GM18507 (cell line): ENCODE measurements at regions not wholly inside any gene's neighbourhood (a gene's known extent, or its start where the extent isn't known, plus 50 kb on each side); places are given as distances from the start of the nearest gene placed in this dataset.
"Not testable (repeated sequence)": the region's sequence is repeated elsewhere in the genome, so short reads cannot be mapped to it uniquely, and the experiment has no call there.

Experiments used
- DNase-seq: peaks from one replicate; pipeline ENCODE4 v3.0.0; 2011; ENCODE audit warnings: low read depth; ENCODE audit not compliant: insufficient read length; ENCODE audit errors: extremely low spot score
- FAIRE-seq: peaks from 2 replicates; lab custom pipeline; 2011; peaks lifted over from hg19 to GRCh38; lab: Jason Lieb, UNC

DNA sequence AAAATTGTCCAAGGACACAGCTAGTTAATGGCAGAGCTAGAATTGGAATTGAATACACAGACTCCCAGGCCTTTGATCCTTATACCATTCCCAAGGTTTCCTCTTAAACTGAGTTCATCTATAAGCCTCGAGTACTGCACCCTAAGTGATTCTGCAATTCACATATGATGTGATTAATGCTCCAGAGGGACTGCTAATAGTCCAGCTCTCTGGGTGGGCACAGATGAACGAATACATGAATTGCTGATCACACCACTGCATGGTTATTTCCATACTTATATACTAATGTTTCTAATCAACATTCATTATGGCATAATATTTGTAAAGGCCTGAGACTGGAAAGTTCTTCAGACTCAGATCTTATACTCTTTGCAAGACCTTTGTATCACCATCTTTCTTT lies 101.8 kb downstream of the NUFIP1 start:
- no peak for DNase-seq

DNA sequence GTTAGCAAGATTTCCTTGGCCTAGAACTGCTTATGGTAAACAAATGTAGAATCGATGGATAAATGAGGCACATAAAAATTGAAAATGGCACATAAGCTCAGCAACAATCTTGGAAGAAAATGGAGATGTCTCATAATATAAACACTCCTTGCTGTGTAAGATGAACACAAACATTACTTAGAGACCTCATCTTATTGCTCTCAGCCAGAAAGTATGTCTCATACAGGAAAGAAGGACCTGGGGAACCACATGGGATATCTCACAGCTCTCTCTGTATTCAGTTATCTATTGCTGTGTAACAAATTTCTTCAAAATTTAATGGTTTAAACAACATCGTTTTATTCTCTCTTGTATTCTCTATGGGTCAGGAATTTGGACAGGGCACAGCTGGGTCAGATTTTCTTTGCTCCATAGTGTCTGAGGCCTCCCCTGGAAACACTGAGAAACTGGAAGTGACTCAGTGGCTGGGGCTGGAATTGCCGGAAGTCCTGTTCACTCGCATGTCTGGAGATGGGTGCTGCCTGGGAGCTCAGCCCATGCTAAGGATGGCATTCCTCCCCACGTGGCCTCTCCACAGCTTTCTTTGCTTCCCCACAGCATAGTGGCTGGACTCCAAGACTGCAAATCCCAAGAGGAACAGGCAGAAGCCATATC lies 105.1 kb downstream of the NUFIP1 start:
- DNase-seq (no peak), FAIRE-seq (no peak)

More for the DNA sequence above, 101.8 kb downstream of the NUFIP1 start:
- no peak for FAIRE-seq

DNA sequence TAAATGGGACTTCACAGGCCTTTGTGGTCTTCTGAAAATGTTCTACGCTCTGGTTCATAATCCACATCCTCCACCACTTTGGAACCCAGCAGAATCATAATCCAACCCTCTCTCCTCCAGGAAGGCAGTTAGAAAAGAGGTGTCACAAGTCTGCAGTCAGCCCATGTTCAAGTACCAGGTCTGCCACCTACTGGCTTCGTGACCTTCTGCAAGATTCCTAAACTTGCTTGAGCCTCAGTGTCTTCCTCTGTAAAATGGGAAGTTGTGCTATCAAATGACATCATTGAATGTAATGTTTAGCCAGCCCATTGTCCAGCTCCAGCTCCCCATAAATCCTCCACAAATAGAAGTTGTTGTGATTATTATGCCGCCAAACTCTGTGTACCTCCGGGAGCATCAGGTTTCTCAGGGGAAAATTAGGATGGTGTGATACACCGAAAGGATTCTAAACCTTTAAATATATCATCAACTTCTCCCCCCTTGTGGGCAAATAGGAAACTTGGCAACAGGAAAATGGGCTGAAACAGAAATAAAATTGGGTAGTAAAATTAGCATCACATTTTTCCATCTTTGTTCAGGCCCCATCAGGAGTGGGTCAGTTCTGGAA lies 109.7 kb downstream of the NUFIP1 start:
- DNase-seq (peak; percentile 8), FAIRE-seq (peak; percentile 77)

DNA sequence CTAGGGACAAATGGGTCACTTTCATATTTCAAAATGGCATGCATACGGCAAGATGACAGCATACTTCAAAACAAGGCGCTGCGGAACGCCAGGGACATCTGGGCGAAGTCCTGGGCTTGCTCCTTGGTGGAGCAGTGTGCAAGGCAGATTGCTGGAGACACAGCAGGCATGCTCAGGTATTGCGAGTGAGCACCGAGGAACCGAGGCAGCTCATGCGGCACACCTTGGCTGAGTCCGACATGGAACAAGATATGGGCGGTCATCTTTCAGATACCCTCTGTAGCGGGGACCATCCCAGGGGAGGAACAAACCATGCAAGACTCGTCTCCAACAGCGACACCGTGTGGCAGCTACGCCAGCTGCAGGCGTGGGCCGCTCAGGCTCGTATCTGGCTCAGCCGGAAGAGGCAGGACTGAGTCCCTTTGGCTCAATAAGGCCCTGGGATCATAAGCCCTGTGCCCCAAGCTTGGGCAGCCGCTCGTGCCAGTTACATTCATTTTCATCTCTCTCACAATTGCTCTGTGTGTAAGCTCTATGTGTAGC lies 112.4 kb downstream of the NUFIP1 start:
- DNase-seq: no peak
- FAIRE-seq: no peak

DNA sequence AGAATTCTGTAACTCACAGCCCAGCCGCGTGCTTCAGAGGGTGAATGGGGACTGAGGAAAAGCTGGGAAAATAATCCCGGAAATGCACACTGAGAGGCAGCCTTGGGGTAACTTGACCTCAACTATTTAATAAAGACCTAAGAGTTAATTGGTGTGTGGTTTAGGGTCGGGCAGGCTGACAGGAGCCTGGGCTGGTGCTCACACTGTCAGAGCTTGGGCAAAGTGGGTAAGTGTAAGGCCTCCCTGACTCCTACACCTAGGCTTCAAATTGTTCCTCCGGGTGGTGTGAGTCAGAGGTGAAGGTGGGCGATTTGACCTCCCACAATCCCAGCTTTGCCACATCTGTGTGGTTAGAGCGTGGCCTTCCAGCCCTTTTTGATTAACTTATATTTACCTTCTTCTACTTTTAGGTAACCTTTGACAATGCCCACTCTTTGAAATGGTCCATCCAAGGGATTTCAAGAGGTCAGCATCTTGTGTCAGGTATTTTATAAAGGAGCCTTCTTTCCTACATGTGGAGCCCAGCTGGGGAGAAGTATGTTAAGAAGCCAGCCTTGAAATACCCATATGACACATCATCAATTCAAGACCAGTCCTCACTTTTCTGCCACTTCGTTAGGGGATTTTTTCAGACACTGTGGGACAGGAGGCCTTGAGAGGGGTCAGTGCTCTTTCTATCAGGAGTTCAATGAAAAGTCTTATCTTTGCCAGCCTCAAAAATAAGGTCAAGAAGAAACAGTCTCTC lies 114.2 kb downstream of the NUFIP1 start:
- DNase-seq: no peak
- no peak for FAIRE-seq

DNA sequence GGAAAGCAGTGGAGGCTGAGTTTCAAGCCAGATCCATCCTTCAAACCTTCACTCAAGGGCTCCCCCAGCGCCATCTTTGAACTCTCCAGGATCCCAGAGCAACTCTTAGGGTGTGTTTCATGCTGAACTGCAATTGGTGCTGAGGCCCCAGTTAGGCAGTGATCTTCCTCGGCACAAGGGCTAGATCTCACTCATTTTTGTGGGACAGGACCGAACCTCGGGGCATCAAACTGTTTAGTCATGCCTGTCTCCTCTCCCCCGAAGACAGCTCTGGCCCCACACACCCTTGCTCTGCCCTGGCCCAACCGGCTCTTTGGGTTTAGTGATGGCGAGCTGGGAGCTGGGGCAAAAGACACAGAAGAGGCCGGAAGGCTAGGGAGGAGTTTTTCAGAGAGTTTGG lies 115.1 kb downstream of the NUFIP1 start:
- no peak for FAIRE-seq
- DNase-seq: no peak

DNA sequence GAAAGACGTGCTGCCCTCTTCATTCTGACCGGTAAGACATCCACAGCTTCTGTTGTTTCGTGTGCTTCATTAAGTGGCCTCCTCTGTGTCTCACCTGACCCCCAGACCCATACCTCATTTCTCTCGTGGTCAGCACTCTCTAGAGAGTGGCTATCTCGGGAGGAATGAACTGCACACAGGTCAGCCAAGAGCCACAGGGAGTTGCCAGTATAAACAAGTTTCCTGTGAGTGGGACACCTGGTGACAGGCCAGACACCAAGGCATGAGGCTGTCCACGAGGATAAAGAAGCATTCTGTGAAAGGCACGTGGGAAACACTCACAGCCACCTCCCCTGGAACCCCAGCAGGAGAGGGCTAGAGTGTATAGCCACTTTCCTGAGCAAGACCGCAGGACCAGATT lies 115.8 kb downstream of the NUFIP1 start:
- FAIRE-seq (no peak), DNase-seq (no peak)

DNA sequence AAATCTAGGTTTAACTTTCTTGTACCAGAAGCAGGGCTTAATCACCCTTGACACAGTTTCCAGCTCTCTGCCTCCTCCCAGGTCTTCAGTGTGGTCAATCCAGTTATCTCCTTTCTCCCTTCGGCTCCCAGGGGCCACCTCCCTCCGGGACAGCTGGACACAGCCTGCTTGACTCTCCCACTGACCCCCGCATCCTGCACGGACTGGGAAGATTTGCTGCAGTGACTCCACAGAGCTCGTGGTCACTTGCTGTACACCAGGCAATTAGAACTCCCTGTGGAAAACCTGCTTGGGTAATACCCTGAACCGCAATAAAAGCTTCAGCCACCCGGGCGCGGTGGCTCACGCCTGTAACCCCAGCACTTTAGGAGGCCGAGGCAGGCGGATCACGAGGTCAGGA lies 116.5 kb downstream of the NUFIP1 start:
- DNase-seq (no peak), FAIRE-seq (no peak)

DNA sequence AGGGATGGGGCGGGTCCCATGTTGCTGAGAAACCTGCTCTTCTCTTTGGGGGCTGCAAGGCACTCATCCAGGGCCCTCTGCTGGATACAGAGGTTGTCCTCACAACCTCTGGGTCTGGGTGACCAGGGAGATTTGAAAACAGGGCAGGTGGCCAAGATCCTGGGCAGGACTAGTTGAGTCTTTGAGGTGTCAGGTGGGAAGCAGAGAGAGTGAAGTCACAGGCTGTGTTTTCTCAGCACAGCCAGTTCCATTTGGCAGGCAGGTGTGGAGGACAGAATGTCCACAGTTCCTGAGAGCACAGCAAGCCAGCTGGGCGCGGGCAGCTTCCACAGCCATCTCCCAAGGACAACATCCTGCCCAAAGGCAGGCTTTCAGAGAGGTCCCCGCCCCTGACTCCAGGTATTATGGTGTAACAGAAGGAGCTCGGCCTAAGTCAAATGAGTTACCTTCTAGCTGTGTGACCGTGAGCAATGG lies 118.8 kb downstream of the NUFIP1 start:
- DNase-seq: no peak
- no peak for FAIRE-seq

DNA sequence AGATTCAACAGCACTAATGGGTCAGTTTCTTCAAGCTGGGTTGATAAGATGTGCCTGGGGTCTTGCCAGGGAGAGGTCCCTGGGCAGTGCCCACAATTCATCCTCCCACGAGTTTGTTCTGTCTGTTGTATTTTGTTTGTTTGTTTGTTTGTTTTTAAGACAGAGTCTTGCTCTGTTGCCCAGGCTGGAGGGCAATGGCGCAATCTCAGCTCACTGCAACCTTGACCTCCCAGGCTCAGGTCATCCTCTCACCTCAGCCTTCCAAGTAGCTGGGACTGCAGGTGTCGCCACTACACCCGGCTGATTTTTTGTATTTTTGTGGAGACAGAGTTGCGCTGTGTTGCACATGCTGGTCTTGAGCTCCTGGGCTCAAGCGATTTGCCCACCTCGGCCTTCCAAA lies 120.1 kb downstream of the NUFIP1 start:
- FAIRE-seq (no peak), DNase-seq (no peak)

DNA sequence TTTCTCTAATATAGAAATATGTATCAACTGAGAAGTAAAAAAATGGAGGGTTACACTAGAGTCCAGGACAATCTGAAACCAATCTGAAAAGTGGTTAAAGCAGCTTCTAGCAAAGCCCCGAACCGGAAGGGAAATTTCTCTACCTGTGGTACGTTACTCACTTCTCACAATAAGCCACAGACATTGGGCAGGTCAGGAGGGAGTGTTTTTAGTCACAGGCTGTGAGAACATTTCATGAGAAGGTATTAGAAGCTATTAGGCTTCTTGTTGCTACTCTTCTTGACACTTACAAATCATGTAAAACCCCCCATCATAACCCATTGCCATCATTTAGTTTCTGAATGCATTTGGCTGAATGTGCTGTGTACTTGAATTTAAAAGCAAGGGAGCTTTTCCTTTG lies 120.9 kb downstream of the NUFIP1 start:
- peak; percentile 80 for FAIRE-seq
- DNase-seq: peak; percentile 30

DNA sequence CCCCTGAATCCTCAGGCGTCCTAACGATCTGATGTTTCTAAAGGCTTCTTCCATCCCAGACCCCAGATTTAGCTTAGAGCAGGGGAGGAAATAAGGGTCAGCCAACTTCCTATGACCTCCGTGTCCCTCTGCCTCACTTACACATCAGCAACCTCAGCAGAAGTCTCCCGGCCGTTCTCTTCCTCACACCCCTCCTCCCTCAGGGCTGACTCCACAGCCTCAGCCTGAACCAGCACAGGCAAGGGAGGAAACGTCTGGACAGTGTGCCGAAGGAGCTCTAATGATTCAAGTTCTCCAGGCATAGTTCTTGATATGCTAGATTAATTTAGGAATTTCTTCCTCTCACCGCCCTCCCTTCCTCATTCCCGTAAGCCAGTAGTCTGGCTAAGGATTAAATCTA lies 121.4 kb downstream of the NUFIP1 start:
- FAIRE-seq (no peak), DNase-seq (no peak)

DNA sequence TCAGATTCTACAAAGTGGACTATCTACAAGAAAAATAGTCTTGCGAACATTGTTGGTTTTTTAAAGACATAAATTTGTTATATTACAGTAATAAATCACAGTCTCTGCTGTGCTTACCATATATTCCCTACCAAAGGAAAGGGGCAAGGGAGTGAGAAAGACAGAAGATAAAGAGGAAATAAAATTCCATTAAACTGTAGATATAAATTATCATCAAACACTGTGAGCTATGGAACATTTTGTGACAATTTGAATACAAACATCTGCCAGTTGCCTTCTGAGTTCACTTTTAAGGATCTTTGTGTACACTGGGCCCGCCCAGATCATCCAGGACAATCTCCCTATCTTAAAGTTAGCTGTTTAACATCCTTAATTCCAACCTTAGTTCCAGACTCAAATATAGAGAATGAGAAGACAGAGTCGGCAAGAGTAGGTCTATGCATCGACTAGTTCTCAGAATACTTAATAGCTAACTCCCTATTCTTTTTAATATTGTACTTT lies 122.8 kb downstream of the NUFIP1 start:
- FAIRE-seq (no peak), DNase-seq (no peak)

DNA sequence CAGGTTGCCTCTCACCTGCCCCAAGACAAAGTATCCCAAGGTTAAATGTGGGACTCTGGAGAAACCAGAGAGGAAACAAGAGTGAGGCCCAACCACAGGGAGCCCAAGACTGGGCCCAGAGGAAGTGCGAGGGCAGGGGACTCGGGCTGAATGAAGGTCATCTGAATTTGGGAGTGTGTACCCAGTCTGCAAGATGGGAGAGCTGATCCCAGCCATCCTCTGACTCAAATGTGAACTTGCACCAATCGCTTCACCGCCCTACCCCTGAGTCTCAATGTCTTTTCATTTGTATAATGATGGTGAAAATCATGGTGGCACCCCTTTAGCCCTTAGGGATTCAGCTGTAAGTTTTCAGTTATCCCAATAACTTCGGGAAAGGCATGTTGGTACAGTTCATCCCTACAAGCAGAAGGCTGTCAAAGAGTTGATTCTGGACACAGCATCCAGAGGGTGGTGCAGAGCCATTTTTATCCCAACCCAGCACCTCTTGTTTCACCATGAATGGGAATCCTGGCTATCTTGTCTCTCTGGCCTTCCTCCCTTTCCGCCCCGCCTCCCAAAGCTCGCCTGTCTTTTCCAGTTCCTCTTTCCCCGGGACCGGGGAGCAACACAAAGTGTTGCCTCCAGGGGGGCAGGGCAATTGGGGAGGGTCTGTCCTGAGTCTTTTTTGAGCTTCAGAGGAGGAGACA lies 123.4 kb downstream of the NUFIP1 start:
- FAIRE-seq (no peak), DNase-seq (no peak)

DNA sequence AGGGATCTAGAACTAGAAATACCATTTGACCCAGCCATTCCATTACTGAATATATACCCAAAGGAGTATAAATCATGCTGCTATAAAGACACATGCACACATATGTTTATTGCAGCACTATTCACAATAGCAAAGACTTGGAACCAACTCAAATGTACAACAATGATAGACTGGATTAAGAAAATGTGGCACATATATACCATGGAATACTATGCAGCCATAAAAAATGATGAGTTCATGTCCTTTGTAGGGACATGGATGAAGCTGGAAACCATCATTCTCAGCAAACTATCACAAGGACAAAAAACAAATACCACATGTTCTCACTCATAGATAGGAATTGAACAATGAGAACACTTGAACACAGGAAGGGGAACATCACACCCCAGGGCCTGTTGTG lies 125.6 kb downstream of the NUFIP1 start:
- not testable (repeated sequence) for FAIRE-seq, DNase-seq

DNA sequence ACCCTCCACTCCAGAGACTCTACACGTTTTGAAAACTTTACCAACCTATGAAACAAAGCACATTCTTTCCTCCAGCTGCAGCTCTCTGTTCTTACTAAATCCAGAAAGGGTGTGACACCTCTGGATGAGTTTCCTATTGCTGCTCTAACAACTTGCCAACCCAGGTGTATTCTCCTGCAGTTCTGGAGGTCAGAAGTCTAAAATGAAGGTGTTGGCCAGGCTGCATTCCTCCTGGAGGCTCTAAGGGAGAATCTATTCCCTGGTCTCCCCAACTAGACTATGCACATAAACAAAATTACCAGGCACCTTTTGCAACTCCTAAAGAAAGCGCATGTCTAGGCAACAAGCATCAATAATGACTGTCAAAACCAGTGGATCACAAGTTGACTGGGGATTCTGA lies 128.8 kb downstream of the NUFIP1 start:
- FAIRE-seq (no peak), DNase-seq (no peak)

DNA sequence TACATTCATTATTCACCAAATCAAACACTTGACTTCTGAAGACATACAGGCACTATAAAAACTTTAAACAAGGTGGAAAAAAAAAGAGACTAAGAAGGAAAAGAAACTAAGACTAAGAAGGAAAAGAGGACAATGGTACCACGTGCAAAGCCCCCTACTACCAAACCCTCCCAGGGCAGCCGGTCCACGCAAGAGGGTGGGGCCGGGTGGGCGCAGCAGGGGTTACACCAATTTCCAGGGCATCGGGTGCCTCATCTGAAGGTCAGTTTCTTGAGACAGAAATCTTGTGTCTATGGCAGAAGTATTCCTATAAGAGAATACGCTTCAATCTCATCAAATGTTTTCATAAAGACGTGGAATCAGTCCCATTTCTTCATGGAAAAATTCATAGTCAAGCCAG lies 131.5 kb downstream of the NUFIP1 start:
- FAIRE-seq (no peak), DNase-seq (no peak)

DNA sequence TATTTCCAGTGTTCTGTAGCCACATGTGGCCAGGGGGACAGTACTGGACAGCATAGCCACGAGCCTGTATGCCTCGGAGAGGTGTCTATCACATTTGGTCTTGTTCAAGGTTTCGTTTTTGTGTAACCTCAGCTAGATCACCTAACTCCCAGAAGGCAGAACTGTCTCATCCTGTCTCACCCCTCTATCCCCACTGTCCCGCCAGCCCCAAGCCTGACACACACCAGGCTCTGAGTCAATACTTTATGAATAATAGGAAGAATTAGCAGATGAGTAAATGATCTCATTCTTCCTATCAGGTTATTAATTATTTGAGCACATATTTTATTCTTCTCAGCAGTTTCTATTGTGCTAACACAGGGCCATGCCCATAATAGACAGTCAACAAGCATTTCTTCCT lies 132.2 kb downstream of the NUFIP1 start:
- DNase-seq (no peak), FAIRE-seq (no peak)

DNA sequence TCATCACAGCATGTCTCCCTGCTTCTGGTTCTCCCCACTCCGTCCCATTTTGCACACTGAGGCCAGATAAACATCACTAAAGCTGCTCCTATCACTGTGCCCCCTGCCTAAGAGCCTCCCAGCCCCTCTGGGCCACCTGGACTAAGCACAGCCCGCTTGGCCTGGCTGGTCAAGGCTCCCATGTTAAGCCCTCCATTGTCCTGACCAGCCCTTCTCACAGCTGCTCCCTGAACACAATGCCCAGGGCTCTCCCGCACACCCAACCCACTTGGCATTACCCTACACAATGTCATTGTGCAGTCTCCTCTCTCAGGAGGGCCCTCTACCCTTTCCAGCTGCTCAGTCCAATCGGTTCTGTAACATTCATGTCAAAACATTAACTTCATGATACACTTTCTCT lies 133.4 kb downstream of the NUFIP1 start:
- no peak for DNase-seq
- no peak for FAIRE-seq
